HG02678 (cell line): ENCODE measurements at regions not wholly inside any gene's neighbourhood (a gene's known extent, or its start where the extent isn't known, plus 50 kb on each side); places are given as distances from the start of the nearest gene placed in this dataset.
A peak's percentile ranks its signal among the peaks of the same experiment; 100 is the strongest.
"Not testable (repeated sequence)": the region's sequence is repeated elsewhere in the genome, so short reads cannot be mapped to it uniquely, and the experiment has no call there.

Source experiments
- ATAC-seq: cut with Tn5 transposase; IDR thresholded peaks from one replicate; pipeline ENCODE4 v1.9.1; 2021; ENCODE audit warnings: mild to moderate bottlenecking, moderate library complexity; ENCODE audit not compliant: unreplicated experiment

DNA sequence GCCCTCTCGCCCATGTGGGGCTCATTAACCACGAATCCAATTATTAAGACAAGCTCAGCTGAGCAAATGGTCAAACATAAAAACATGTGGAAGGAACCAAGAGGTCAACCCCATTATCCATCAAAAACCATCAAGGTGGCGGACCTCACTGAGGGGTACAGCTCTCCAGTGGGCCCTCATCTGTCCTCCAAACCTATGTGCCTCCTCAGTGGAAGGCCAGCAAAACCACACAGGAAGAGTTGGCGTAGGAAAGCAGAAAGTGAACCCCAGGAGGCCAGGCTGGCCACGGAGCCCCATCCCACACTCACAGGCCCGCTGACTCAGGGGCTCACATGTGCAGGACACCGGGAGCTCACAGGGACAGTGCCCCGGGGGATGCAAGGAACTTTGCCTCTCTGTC lies 66.5 kb upstream of the CLEC6A start:
- ATAC-seq, result not testable (repeated sequence)

DNA sequence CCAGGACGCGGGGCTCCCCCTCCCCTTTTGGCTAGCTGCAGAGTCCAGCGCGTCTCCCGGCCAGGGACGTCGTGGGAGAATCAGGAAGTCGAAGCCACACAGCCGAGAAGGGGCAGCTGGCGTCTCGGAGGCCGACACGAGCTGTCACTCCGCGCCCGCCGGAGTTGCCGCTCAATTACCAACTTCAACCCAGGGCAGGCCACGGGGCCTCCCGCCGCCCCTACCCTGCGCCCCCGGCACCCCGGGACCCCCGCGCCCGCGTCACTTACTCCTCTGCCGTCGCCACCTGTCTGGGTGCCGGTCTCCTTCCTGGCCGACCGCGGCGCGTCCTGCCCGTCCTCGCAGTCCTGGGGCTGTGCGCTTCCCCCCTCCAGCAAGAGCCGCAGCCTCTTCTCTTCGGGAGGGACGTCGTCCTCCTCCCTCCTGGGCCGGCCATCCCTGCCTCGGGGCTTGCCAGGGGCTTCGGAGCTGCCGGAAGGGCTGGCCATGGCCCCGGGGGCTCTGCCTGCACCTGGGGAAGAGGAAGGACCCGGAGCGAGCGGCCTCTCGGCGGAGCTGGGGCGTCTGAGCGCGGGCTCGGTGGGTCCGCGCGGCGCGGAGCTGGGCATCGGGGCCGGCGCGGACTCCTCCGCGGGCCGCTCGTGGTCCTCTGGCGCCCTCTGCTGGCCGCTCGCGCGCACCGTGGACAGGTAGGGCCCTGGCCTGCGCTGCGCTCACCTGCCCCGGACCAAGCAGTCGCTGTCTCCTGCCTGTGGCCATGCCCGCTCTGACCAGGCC lies 65.6 kb upstream of the CLEC6A start:
- ATAC-seq, result not testable (repeated sequence)

DNA sequence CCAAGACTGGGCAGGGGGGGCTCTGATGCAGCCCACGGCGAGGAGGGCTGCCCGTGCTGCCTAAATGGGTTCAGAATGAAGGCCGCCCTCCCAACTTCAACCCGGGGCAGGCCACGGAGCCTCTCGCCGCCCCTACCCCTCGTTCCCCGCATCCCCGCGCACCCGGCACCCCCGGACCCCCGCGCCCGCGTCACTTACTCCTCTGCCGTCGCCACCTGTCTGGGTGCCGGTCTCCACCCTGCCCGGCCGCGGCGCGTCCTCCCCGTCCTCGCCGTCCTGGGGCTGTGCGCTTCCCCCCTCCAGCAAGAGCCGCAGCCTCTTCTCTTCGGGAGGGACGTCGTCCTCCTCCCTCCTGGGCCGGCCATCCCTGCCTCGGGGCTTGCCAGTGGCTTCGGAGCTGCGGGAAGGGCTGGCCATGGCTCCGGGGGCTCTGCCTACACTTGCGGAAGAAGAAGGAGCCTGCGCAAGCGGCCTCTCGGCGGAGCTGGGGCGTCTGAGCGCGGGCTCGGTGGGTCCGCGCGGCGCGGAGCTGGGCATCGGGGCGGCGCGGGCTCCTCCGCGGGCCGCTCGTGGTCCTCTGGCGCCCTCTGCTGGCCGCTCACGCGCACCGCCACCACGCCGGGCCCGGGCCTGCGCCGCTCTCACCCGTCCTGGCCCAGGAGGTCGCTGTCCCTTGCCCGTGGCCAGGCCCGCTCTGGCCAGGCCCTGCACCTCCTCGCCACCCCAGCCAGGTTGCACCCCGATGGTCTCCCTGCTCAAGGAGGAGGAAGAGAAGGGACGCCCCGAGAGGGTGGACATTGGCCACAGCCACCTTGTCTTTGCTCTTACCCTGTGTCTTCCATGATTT lies 59.3 kb upstream of the CLEC6A start:
- ATAC-seq, result peak; percentile 74

DNA sequence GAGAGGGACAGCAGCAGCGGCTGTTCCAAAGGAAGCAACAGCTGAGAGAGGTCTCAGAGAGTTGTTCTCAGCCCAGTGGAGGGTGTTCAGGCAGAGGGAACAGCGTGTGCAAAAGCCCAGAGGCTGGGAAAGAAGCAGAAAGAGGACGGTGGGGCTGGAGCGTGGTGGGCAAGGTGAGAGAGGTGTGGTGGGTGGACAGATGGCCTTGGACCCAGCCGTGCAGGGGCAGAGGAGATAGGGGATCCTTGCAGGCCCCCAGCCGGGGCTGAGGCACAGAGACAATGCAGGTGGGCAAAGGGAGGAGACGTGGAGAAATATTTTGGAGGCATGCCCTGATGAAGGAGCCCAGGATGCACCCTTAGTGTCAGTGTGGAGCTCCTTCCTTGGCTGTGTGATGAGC lies 58.4 kb upstream of the CLEC6A start:
- not testable (repeated sequence) for ATAC-seq

DNA sequence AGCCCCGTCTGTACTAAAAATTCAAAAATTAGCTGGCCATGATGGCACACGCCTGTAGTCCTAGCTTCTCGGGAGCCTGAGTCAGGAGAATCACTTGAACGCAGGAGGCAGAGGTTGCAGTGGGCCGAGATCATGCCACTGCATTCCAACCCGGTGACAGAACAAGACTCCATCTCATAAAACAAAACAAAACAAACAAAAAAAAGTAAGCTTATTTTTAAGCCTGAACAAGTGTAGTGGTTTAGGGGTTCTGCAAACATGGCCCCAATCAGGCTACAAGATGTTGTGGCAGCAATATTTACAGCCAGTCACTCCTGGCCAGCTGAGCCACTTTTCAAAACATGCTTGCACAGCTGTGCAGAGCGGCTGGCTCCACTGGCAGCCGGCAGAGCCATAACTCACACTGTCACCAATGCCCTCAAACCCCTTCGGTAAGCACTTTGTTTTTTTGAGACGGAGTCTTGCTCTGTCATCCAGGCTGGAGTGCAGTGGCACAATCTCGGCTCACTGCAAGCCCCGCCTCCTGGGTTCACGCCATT lies 56.2 kb upstream of the CLEC6A start:
- not testable (repeated sequence) for ATAC-seq

DNA sequence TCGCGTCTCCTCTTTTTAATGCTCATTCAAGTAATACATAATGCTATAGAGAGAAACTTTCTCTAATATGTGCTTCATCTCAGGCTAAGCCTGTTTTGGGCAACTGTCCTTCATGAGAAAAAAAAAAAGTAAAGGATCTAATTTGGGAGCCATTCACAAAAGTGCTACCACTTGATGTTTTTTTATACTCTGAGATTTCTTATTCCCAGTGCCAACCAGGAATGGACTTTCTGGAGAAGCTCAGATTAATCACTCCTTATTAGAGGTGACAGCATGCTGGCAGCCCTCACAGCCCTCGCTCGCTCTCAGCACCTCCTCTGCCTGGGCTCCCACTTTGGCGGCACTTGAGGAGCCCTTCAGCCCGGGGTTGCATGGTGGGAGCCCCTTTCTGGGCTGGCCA lies 51.9 kb upstream of the CLEC6A start:
- ATAC-seq, result not testable (repeated sequence)

DNA sequence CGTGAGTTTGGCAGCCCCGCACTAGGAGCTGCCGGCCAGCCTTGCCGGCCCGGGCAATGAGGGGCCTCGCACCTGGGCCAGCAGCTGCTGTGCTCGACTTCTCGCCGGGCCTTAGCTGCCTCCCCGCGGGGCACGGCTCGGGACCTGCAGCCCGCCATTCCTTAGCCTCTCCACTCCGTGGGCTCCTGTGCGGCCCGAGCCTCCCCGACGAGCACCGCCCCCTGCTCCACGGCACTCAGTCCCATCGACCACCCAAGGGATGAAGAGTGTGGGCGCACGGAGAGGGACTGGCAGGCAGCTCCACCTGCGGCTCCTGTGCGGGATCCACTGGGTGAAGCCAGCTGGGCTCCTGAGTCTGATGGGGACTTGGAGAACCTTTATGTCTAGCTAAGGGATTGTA lies 51.4 kb upstream of the CLEC6A start:
- not testable (repeated sequence) for ATAC-seq
